H1 (cell line): ENCODE measurements at regions not wholly inside any gene's neighbourhood (a gene's known extent, or its start where the extent isn't known, plus 50 kb on each side); places are given as distances from the start of the nearest gene placed in this dataset.

Experiments
- CTCF ChIA-PET: fragments of 300-600 bp; sonication (Branson Sonifier 250); formaldehyde crosslinking; loops from one replicate; lab custom pipeline; 2021; ENCODE audit not compliant: partially characterized antibody; lab: Charles Lee
- POLR2A ChIA-PET: fragments of 300-600 bp; sonication (Branson Sonifier 250); formaldehyde crosslinking; loops from one replicate; lab custom pipeline; 2021; ENCODE audit warnings: inconsistent platforms; ENCODE audit not compliant: partially characterized antibody; lab: Charles Lee
- DNase-seq, 2 experiments: peaks; one replicate each; pipeline versions ENCODE4 v3.0.0 to v3.0.0-alpha.2; 2010 to 2022; ENCODE audit warnings: low spot score in 2 of 2, low read depth in 1 of 2, mixed read lengths in 1 of 2
- FAIRE-seq: peaks from 2 replicates; lab custom pipeline; 2011; peaks lifted over from hg19 to GRCh38; lab: Jason Lieb, UNC
- H2AFZ ChIP-seq: 2 replicates; pipeline ENCODE4 v1.8.1; 2012; ENCODE audit warnings: low read length, inconsistent platforms
- H2AK5ac ChIP-seq: 2 replicates; pipeline ENCODE4 v1.6.1; 2013; ENCODE audit warnings: low read depth, low read length
- H2BK120ac ChIP-seq: replicated peaks from 2 replicates; pipeline ENCODE3; 2013; ENCODE audit warnings: low read depth, low read length, inconsistent platforms
- H2BK12ac ChIP-seq: 2 replicates; pipeline ENCODE4 v1.6.1; 2013; ENCODE audit warnings: low read depth, low read length
- H2BK15ac ChIP-seq: 2 replicates; pipeline ENCODE4 v1.6.1; 2013; ENCODE audit warnings: low read length
- H2BK20ac ChIP-seq: 2 replicates; pipeline ENCODE4 v1.6.1; 2013; ENCODE audit warnings: low read length
- H2BK5ac ChIP-seq: 2 replicates; pipeline ENCODE4 v1.6.1; 2013; ENCODE audit warnings: low read depth, low read length
- H3K14ac ChIP-seq: 2 replicates; pipeline ENCODE4 v1.6.1; 2013; ENCODE audit warnings: inconsistent platforms; ENCODE audit not compliant: insufficient read length
- H3K18ac ChIP-seq: 2 replicates; pipeline ENCODE4 v1.6.1; 2013; ENCODE audit warnings: low read length; ENCODE audit errors: extremely low read depth
- H3K23ac ChIP-seq: 2 replicates; pipeline ENCODE4 v1.6.1; 2013; ENCODE audit warnings: inconsistent platforms; ENCODE audit not compliant: insufficient read length
- H3K23me2 ChIP-seq: 2 replicates; pipeline ENCODE4 v1.6.1; 2013; ENCODE audit warnings: low read depth, low read length
- H3K27ac ChIP-seq: 2 replicates; pipeline ENCODE4 v1.6.1; 2011; ENCODE audit warnings: low read depth, low read length, inconsistent platforms
- H3K27me3 ChIP-seq, 4 experiments: replicated peaks in 1 of 4; 1 replicate in 1 of 4; 2 replicates in 3 of 4; pipeline versions ENCODE4 v1.6.1 to v1.8.1; 2011 to 2013; ENCODE audit warnings: low read length in 3 of 4, mild to moderate bottlenecking in 3 of 4, inconsistent platforms in 2 of 4, mixed read lengths in 2 of 4, moderate library complexity in 1 of 4; ENCODE audit not compliant: control insufficient read depth in 3 of 4, insufficient read depth in 3 of 4; ENCODE audit errors: extremely low read depth in 1 of 4
- H3K36me3 ChIP-seq, 4 experiments: 2 replicates each; pipeline versions ENCODE4 v1.6.1 to v1.8.1; 2011 to 2013; ENCODE audit warnings: mild to moderate bottlenecking in 4 of 4, low read length in 3 of 4, moderate library complexity in 2 of 4, control low read depth in 1 of 4, inconsistent platforms in 1 of 4; ENCODE audit not compliant: insufficient read depth in 4 of 4, control insufficient read depth in 2 of 4
- H3K4ac ChIP-seq: replicated peaks from 2 replicates; pipeline ENCODE3; 2013; ENCODE audit warnings: low read length, low read depth, mixed read lengths, inconsistent platforms; ENCODE audit not compliant: insufficient read length
- H3K4me1 ChIP-seq, 4 experiments: replicated peaks in 1 of 4; 1 replicate in 1 of 4; 2 replicates in 3 of 4; pipeline versions ENCODE4 v1.6.1 to v1.8.1; 2011 to 2013; ENCODE audit warnings: low read length in 3 of 4, inconsistent platforms in 2 of 4, mixed read lengths in 1 of 4; ENCODE audit not compliant: insufficient read depth in 4 of 4, control insufficient read depth in 3 of 4
- H3K4me2 ChIP-seq, 2 experiments: 2 replicates each; pipeline versions ENCODE4 v1.6.1 to v1.8.1; 2011 to 2013; ENCODE audit warnings: low read depth in 2 of 2, low read length in 2 of 2, control low read depth in 1 of 2, inconsistent platforms in 1 of 2, mild to moderate bottlenecking in 1 of 2; ENCODE audit not compliant: insufficient read depth in 1 of 2
- H3K4me3 ChIP-seq, 4 experiments: fragments of 200-600, 300-600 bp in 1 of 4; sonication (generic), shearing (Covaris generic), sonication (Bioruptor Twin) in 1 of 4; 2 replicates each; pipeline versions ENCODE4 v1.5.1 to v1.8.1; 2011 to 2016; ENCODE audit warnings: low read length in 4 of 4, low read depth in 3 of 4, control low read depth in 2 of 4, inconsistent platforms in 2 of 4, mild to moderate bottlenecking in 2 of 4, mixed read lengths in 1 of 4, moderate library complexity in 1 of 4; ENCODE audit not compliant: insufficient read depth in 2 of 4; ENCODE audit errors: extremely low read depth in 1 of 4
- H3K56ac ChIP-seq: replicated peaks from 2 replicates; pipeline ENCODE3; 2013; ENCODE audit warnings: low read depth, mild to moderate bottlenecking, mixed read lengths, low read length, inconsistent platforms; ENCODE audit not compliant: insufficient read length
- H3K79me1 ChIP-seq: 2 replicates; pipeline ENCODE4 v1.6.1; 2013; ENCODE audit warnings: low read depth, low read length, control low read depth
- H3K79me2 ChIP-seq, 2 experiments: 2 replicates each; pipeline versions ENCODE4 v1.6.1 to v1.8.1; 2012 to 2013; ENCODE audit warnings: low read length in 2 of 2, mild to moderate bottlenecking in 2 of 2, inconsistent platforms in 1 of 2; ENCODE audit not compliant: insufficient read depth in 2 of 2, control insufficient read depth in 1 of 2
- H3K9ac ChIP-seq, 4 experiments: replicated peaks in 1 of 4; 1 replicate in 1 of 4; 2 replicates in 3 of 4; pipeline versions ENCODE4 v1.6.1 to v1.8.1; 2011 to 2013; ENCODE audit warnings: low read depth in 3 of 4, low read length in 3 of 4, control low read depth in 2 of 4, mild to moderate bottlenecking in 2 of 4, moderate library complexity in 2 of 4, inconsistent platforms in 1 of 4; ENCODE audit errors: extremely low read depth in 1 of 4
- H3K9me3 ChIP-seq, 2 experiments: 2 replicates each; pipeline versions ENCODE4 v1.6.1 to v1.8.1; 2012 to 2013; ENCODE audit warnings: mild to moderate bottlenecking in 2 of 2, moderate library complexity in 2 of 2, control low read depth in 1 of 2, inconsistent platforms in 1 of 2, low read depth in 1 of 2, low read length in 1 of 2, mixed read lengths in 1 of 2; ENCODE audit not compliant: insufficient read depth in 2 of 2
- H4K20me1 ChIP-seq, 2 experiments: replicated peaks in 1 of 2; 2 replicates each; pipeline versions ENCODE3 to v1.8.1; 2011 to 2013; ENCODE audit warnings: inconsistent platforms in 2 of 2, low read length in 2 of 2, mild to moderate bottlenecking in 1 of 2; ENCODE audit not compliant: insufficient read depth in 2 of 2, control insufficient read depth in 1 of 2
- H4K5ac ChIP-seq: 2 replicates; pipeline ENCODE4 v1.6.1; 2013; ENCODE audit warnings: low read length, low read depth, mixed read lengths, inconsistent platforms; ENCODE audit not compliant: insufficient read length
- H4K8ac ChIP-seq: 2 replicates; pipeline ENCODE4 v1.8.0; 2013; ENCODE audit warnings: mild to moderate bottlenecking, moderate library complexity, low read length, inconsistent platforms; ENCODE audit not compliant: insufficient read depth; ENCODE audit errors: extremely low read depth
- H4K91ac ChIP-seq: replicated peaks from 2 replicates; pipeline ENCODE3; 2013; ENCODE audit warnings: low read length, mixed read lengths, inconsistent platforms; ENCODE audit not compliant: insufficient read length
- BACH1 ChIP-seq: IDR thresholded peaks from 2 replicates; pipeline ENCODE4 v1.6.1; 2012; ENCODE audit warnings: low read length, improper control_type of control experiment
- BCL11A ChIP-seq, 2 experiments: IDR thresholded peaks; one replicate each; pipeline ENCODE4 v1.6.1; 2011; ENCODE audit warnings: low read depth in 2 of 2, low read length in 2 of 2, mild to moderate bottlenecking in 2 of 2
- CBX5 ChIP-seq: fragments of 300-800, 300-1000 bp; sonication (generic); IDR thresholded peaks from 2 replicates; pipeline ENCODE4 v1.7.1; 2016; ENCODE audit warnings: antibody characterized with exemption, low read length, low read depth
- CEBPB ChIP-seq: IDR thresholded peaks from 2 replicates; pipeline ENCODE4 v1.6.1; 2012; ENCODE audit warnings: low read depth, low read length
- CHD2 ChIP-seq: IDR thresholded peaks from 2 replicates; pipeline ENCODE4 v1.6.1; 2012; ENCODE audit warnings: low read length, improper control_type of control experiment
- EP300 ChIP-seq, 2 experiments: IDR thresholded peaks; 1 replicate in 1 of 2; 2 replicates in 1 of 2; pipeline ENCODE4 v1.6.1; 2011 to 2012; ENCODE audit warnings: low read depth in 2 of 2, low read length in 2 of 2, mild to moderate bottlenecking in 2 of 2, borderline replicate concordance in 1 of 2, inconsistent platforms in 1 of 2, moderate library complexity in 1 of 2
- FOSL1 ChIP-seq: IDR thresholded peaks from 2 replicates; pipeline ENCODE4 v1.6.1; 2011; ENCODE audit warnings: mild to moderate bottlenecking, low read depth, low read length, moderate library complexity; ENCODE audit not compliant: insufficient read depth
- KDM5A ChIP-seq: fragments of 200-600 bp; IDR thresholded peaks from 2 replicates; pipeline ENCODE4 v1.7.1; 2012; ENCODE audit warnings: mild to moderate bottlenecking, low read length, inconsistent platforms, mixed read lengths
- POLR2AphosphoS5 ChIP-seq: IDR thresholded peaks from 2 replicates; pipeline ENCODE4 v1.6.1; 2011; ENCODE audit warnings: low read depth, low read length
- POU5F1 ChIP-seq: IDR thresholded peaks from 2 replicates; pipeline ENCODE4 v1.6.1; 2011; ENCODE audit warnings: low read depth, mild to moderate bottlenecking, low read length, moderate library complexity
- RAD21 ChIP-seq, 2 experiments: IDR thresholded peaks in 1 of 2; conservative IDR thresholded peaks in 1 of 2; 2 replicates each; pipeline ENCODE4 v1.6.1; 2011; ENCODE audit warnings: low read depth in 2 of 2, low read length in 2 of 2, improper control_type of control experiment in 1 of 2, inconsistent platforms in 1 of 2, mild to moderate bottlenecking in 1 of 2, moderate library complexity in 1 of 2
- RBBP5 ChIP-seq: IDR thresholded peaks from 2 replicates; pipeline ENCODE4 v1.7.1; 2012; ENCODE audit warnings: low read depth, mild to moderate bottlenecking, inconsistent platforms, low read length, moderate library complexity, borderline replicate concordance
- RNF2 ChIP-seq: fragments of 200-900, 300-1000 bp; sonication (generic); IDR thresholded peaks from 2 replicates; pipeline ENCODE4 v1.7.1; 2016; ENCODE audit warnings: borderline replicate concordance, low read depth, mild to moderate bottlenecking, antibody characterized with exemption, low read length; ENCODE audit not compliant: poor library complexity, severe bottlenecking; ENCODE audit errors: missing control alignments
- SIX5 ChIP-seq: IDR thresholded peaks from 2 replicates; pipeline ENCODE4 v1.6.1; 2011; ENCODE audit warnings: mild to moderate bottlenecking, low read depth, low read length
- TAF1 ChIP-seq: IDR thresholded peaks from 2 replicates; pipeline ENCODE4 v1.6.1; 2011; ENCODE audit warnings: mild to moderate bottlenecking, low read depth, low read length
- TCF12 ChIP-seq: IDR thresholded peaks from 2 replicates; pipeline ENCODE4 v1.6.1; 2011; ENCODE audit warnings: low read depth, mild to moderate bottlenecking, low read length
- WGBS, 2 experiments: shearing (Covaris generic) in 1 of 2; methylation state at CpG; one replicate each; pipeline versions ENCODE4 v1.1.6 to v1.1.7; 2013 to 2015; ENCODE audit warnings: low lambda C conversion rate in 2 of 2, mixed read lengths in 2 of 2, inconsistent platforms in 1 of 2, low coverage in 1 of 2, missing lambda C conversion rate in 1 of 2; ENCODE audit not compliant: insufficient replicate concordance in 2 of 2, insufficient coverage in 1 of 2, insufficient read length in 1 of 2; ENCODE audit errors: extremely low coverage in 1 of 2, missing lambda C conversion rate in 1 of 2; 5-methylcytosine and 5-hydroxymethylcytosine counted together

DNA sequence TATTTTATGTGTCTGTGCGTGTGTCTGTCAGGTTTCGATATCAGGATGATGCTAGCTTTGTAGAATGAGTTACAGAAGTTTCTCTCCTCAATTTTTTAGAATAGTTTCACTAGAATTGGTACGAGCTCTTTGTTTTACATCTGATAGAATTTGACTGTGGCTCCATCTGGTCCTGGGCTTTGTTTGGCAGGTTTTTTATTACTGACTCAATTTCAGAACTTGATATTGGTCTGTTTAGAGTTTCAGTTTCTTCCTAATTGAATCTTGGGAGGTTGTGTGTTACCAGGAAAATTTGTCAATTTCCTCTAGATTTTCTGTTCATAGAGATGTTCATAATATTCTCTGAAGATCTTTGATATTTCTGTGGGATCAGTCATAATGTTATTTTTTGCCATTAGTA, 289.4 kb upstream of the COL3A1 start:
- H3K4ac ChIP-seq = no peak overlapping the region
- H4K8ac ChIP-seq = no peak overlapping the region
- no peak overlapping the region for H3K18ac ChIP-seq
- no peak overlapping the region for H2BK5ac ChIP-seq
- H3K9ac ChIP-seq = no peak overlapping the region
- H3K79me1 ChIP-seq = no peaks in the 10 kb centered on the region
- H3K4me1 ChIP-seq = no peaks in the 10 kb centered on the region
- no peak overlapping the region for H3K23ac ChIP-seq
- H3K4me3 ChIP-seq = no peak overlapping the region
- H2BK15ac ChIP-seq = no peak overlapping the region
- no peaks in the 10 kb centered on the region for H3K27me3 ChIP-seq
- H4K5ac ChIP-seq = no peak overlapping the region
- H3K79me2 ChIP-seq = no peaks in the 10 kb centered on the region
- no peak overlapping the region for H2BK20ac ChIP-seq
- FAIRE-seq (no peak), DNase-seq (no peak)
- no peaks in the 10 kb centered on the region for H3K36me3 ChIP-seq
- H3K23me2 ChIP-seq = no peaks in the 10 kb centered on the region
- H3K4me2 ChIP-seq = no peak overlapping the region
- H3K14ac ChIP-seq = no peak overlapping the region
- H2AK5ac ChIP-seq = no peak overlapping the region
- no peaks in the 10 kb centered on the region for H3K9me3 ChIP-seq
- H4K91ac ChIP-seq = no peak overlapping the region
- H2BK12ac ChIP-seq = no peak overlapping the region
- H3K27ac ChIP-seq = no peak overlapping the region
- no peak overlapping the region for H2AFZ ChIP-seq
- 90% methylated on average over 3 of the region's 3 CpGs; no CpG with 5 or more reads in 1 of the 2 experiments for WGBS, 2 experiments
- no peak for TF ChIP-seq FOSL1
- no peak for TF ChIP-seq BACH1
- TF ChIP-seq RNF2 = no peak
- TF ChIP-seq CHD2 = no peak
- TF ChIP-seq POLR2AphosphoS5 = no peak
- no peak for TF ChIP-seq TCF12
- no peak for TF ChIP-seq KDM5A
- TF ChIP-seq CBX5 = no peak
- no peak for TF ChIP-seq TAF1
- TF ChIP-seq SIX5 = no peak
- TF ChIP-seq EP300 (IDR thresholded peaks at IDR 0.05; ENCODE audit: borderline replicate concordance in 1 of 2, low read depth in 2 of 2, low read length in 2 of 2) = no peak
- TF ChIP-seq CEBPB = no peak
- TF ChIP-seq RAD21 (IDR thresholded peaks at IDR 0.05 in 1 of 2, conservative IDR thresholded peaks at IDR 0.05 in 1 of 2; ENCODE audit: low read depth in 2 of 2, low read length in 2 of 2) = no peak
- TF ChIP-seq BCL11A (IDR thresholded peaks at IDR 0.05; ENCODE audit: low read depth in 2 of 2, low read length in 2 of 2) = no peak
- TF ChIP-seq POU5F1 = no peak
- TF ChIP-seq RBBP5 = no peak
- TF ChIP-seq, all 59 proteins: peak for 0
- ChIA-PET CTCF (interaction anchor here (0.7 kb wide), 1 partner anchor 543 kb away, joined by 3 read pairs; no protein-coding TSS in a partner anchor), POLR2A (no interaction called here)
- H3K56ac ChIP-seq = no peak overlapping the region
- no peaks in the 10 kb centered on the region for H4K20me1 ChIP-seq
- no peak overlapping the region for H2BK120ac ChIP-seq
